ENCODE measurements at regions not wholly inside any gene's neighbourhood (a gene's known extent, or its start where the extent isn't known, plus 50 kb on each side); places are given as distances from the start of the nearest gene placed in this dataset.

DNA sequence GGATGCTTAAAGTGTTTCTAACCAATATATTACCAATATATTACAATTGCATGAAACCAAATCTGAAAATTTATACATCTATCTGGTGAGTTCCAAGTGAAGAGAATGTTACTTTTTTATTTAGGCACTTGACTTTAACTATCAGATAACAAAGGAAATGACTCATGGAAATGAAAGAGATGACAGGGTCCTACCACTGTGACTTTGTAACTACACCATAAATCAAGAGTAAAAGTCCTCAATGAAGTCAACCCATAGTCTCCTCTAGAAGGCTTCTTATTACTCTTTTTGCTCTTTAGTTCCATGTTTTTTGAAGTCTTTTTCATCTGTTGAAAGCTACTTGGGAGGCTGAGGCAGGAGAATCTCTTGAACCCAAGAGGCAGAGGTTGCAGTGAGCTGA, 545.0 kb upstream of the PIK3C3 start (continued):
- TF ChIP-seq, protein P1, sequence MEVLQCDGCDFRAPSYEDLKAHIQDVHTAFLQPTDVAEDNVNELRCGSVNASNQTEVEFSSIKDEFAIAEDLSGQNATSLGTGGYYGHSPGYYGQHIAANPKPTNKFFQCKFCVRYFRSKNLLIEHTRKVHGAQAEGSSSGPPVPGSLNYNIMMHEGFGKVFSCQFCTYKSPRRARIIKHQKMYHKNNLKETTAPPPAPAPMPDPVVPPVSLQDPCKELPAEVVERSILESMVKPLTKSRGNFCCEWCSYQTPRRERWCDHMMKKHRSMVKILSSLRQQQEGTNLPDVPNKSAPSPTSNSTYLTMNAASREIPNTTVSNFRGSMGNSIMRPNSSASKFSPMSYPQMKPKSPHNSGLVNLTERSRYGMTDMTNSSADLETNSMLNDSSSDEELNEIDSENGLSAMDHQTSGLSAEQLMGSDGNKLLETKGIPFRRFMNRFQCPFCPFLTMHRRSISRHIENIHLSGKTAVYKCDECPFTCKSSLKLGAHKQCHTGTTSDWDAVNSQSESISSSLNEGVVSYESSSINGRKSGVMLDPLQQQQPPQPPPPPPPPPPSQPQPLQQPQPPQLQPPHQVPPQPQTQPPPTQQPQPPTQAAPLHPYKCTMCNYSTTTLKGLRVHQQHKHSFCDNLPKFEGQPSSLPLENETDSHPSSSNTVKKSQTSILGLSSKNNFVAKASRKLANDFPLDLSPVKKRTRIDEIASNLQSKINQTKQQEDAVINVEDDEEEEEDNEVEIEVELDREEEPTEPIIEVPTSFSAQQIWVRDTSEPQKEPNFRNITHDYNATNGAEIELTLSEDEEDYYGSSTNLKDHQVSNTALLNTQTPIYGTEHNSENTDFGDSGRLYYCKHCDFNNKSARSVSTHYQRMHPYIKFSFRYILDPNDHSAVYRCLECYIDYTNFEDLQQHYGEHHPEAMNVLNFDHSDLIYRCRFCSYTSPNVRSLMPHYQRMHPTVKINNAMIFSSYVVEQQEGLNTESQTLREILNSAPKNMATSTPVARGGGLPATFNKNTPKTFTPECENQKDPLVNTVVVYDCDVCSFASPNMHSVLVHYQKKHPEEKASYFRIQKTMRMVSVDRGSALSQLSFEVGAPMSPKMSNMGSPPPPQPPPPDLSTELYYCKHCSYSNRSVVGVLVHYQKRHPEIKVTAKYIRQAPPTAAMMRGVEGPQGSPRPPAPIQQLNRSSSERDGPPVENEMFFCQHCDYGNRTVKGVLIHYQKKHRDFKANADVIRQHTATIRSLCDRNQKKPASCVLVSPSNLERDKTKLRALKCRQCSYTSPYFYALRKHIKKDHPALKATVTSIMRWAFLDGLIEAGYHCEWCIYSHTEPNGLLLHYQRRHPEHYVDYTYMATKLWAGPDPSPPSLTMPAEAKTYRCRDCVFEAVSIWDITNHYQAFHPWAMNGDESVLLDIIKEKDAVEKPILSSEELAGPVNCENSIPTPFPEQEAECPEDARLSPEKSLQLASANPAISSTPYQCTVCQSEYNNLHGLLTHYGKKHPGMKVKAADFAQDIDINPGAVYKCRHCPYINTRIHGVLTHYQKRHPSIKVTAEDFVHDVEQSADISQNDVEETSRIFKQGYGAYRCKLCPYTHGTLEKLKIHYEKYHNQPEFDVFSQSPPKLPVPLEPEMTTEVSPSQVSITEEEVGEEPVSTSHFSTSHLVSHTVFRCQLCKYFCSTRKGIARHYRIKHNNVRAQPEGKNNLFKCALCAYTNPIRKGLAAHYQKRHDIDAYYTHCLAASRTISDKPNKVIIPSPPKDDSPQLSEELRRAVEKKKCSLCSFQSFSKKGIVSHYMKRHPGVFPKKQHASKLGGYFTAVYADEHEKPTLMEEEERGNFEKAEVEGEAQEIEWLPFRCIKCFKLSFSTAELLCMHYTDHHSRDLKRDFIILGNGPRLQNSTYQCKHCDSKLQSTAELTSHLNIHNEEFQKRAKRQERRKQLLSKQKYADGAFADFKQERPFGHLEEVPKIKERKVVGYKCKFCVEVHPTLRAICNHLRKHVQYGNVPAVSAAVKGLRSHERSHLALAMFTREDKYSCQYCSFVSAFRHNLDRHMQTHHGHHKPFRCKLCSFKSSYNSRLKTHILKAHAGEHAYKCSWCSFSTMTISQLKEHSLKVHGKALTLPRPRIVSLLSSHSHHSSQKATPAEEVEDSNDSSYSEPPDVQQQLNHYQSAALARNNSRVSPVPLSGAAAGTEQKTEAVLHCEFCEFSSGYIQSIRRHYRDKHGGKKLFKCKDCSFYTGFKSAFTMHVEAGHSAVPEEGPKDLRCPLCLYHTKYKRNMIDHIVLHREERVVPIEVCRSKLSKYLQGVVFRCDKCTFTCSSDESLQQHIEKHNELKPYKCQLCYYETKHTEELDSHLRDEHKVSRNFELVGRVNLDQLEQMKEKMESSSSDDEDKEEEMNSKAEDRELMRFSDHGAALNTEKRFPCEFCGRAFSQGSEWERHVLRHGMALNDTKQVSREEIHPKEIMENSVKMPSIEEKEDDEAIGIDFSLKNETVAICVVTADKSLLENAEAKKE (CRISPR knock-in tag; IDR thresholded peaks at IDR 0.05), result no peak
- TF ChIP-seq STAT1 (IDR thresholded peaks at IDR 0.05; ENCODE audit: unreplicated experiment) (no peak), ZNF114 (CRISPR knock-in tag; IDR thresholded peaks at IDR 0.05) (no peak), CREB1 (CRISPR knock-in tag; IDR thresholded peaks at IDR 0.05; ENCODE audit: low read depth) (no peak), EZH2 (IDR thresholded peaks at IDR 0.05; ENCODE audit: low read depth, unreplicated experiment) (no peak)

DNA sequence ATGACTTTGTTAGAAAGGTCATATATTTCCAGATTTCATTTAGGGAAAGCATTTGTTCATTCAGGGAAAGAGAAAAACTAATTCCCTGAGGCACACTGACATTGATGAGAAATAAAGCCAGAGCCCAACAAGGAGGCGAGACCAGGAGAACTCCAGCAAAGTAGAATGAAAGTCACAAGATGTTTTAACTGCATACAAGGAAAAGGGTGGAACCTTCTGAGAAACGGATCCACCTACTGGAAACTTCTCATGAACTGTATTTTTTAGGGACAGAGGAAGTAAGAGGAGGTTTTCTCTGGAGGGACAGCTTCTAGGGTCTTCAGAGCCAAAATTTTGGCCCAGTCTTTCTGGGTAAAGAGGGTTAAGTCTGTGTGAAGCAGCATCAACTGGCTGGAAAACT, 548.2 kb upstream of the PIK3C3 start:
- H2AFZ ChIP-seq, result no peak overlapping the region
- H3K27ac ChIP-seq (ENCODE audit: low read depth), result no peak overlapping the region
- no peaks in the 10 kb centered on the region for H4K20me1 ChIP-seq (replicated peaks; ENCODE audit: insufficient read depth)
- no peaks in the 10 kb centered on the region for H3K27me3 ChIP-seq (ENCODE audit: insufficient read depth)
- no peaks in the 10 kb centered on the region; the same call in 1 of the 2 replicates for H3K9me2 ChIP-seq (ENCODE audit: insufficient read depth)
- H3K4me1 ChIP-seq (ENCODE audit: insufficient read depth), result no peaks in the 10 kb centered on the region
- no peak overlapping the region for H3K4me2 ChIP-seq
- H3K36me3 ChIP-seq (ENCODE audit: insufficient read depth), result no peaks in the 10 kb centered on the region
- ATAC-seq, result no peak
- Mint-ChIP-seq H3K36me3 (ENCODE audit: low read depth) (no peaks in the 10 kb centered on the region), H3K27ac (no peak overlapping the region), H3K27me3 (ENCODE audit: insufficient read depth, low read depth, poor library complexity) (no peaks in the 10 kb centered on the region), H3K4me3 (no peak overlapping the region), H3K9me3 (no peaks in the 10 kb centered on the region), H3K4me1 (peaks cover 3% of the 10 kb centered on the region; the same call in 1 of the 3 replicates)
- H3F3A ChIP-seq (replicated peaks; ENCODE audit: low read depth), result no peaks in the 10 kb centered on the region
- no peaks in the 10 kb centered on the region for H3K79me2 ChIP-seq (replicated peaks; ENCODE audit: insufficient read depth)
- H3K4me3 ChIP-seq, result no peak overlapping the region
- no peak for DNase-seq (ENCODE audit: low spot score)
- TF ChIP-seq NANOG (IDR thresholded peaks at IDR 0.05; ENCODE audit: borderline replicate concordance), result no peak
- TF ChIP-seq EZH2phosphoT487 (IDR thresholded peaks at IDR 0.05; ENCODE audit: unreplicated experiment), result no peak
- no peak for TF ChIP-seq ZNF331 (CRISPR knock-in tag; IDR thresholded peaks at IDR 0.05; ENCODE audit: low read depth)
- TF ChIP-seq, protein P2, sequence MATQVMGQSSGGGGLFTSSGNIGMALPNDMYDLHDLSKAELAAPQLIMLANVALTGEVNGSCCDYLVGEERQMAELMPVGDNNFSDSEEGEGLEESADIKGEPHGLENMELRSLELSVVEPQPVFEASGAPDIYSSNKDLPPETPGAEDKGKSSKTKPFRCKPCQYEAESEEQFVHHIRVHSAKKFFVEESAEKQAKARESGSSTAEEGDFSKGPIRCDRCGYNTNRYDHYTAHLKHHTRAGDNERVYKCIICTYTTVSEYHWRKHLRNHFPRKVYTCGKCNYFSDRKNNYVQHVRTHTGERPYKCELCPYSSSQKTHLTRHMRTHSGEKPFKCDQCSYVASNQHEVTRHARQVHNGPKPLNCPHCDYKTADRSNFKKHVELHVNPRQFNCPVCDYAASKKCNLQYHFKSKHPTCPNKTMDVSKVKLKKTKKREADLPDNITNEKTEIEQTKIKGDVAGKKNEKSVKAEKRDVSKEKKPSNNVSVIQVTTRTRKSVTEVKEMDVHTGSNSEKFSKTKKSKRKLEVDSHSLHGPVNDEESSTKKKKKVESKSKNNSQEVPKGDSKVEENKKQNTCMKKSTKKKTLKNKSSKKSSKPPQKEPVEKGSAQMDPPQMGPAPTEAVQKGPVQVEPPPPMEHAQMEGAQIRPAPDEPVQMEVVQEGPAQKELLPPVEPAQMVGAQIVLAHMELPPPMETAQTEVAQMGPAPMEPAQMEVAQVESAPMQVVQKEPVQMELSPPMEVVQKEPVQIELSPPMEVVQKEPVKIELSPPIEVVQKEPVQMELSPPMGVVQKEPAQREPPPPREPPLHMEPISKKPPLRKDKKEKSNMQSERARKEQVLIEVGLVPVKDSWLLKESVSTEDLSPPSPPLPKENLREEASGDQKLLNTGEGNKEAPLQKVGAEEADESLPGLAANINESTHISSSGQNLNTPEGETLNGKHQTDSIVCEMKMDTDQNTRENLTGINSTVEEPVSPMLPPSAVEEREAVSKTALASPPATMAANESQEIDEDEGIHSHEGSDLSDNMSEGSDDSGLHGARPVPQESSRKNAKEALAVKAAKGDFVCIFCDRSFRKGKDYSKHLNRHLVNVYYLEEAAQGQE (IDR thresholded peaks at IDR 0.05; ENCODE audit: unreplicated experiment), result no peak

Measured in GM23338 (cell line).